Astrocyte (in vitro differentiated cells and primary cell): ENCODE measurements at regions not wholly inside any gene's neighbourhood (a gene's known extent, or its start where the extent isn't known, plus 50 kb on each side); places are given as distances from the start of the nearest gene placed in this dataset.

Source experiments
- DNase-seq: peaks from one replicate; pipeline ENCODE4 v3.0.0-alpha.2; 2010; ENCODE audit warnings: low read depth
- FAIRE-seq: peaks from 2 replicates; lab custom pipeline; 2011; peaks lifted over from hg19 to GRCh38; lab: Jason Lieb, UNC
- H2AFZ ChIP-seq: 2 replicates; pipeline ENCODE4 v1.6.0; 2012; ENCODE audit warnings: low read depth, low read length, inconsistent platforms
- H3K27ac ChIP-seq: 2 replicates; pipeline ENCODE4 v1.5.1; 2011; ENCODE audit warnings: low read depth, low read length, inconsistent platforms
- H3K27me3 ChIP-seq: 2 replicates; pipeline ENCODE4 v1.6.0; 2011; ENCODE audit warnings: low read length, inconsistent platforms; ENCODE audit not compliant: insufficient read depth
- H3K36me3 ChIP-seq: 2 replicates; pipeline ENCODE4 v1.5.1; 2011; ENCODE audit warnings: low read length, inconsistent platforms; ENCODE audit not compliant: insufficient read depth
- H3K4me1 ChIP-seq: 2 replicates; pipeline ENCODE4 v1.5.1; 2011; ENCODE audit warnings: low read length, inconsistent platforms; ENCODE audit not compliant: insufficient read depth
- H3K4me2 ChIP-seq: 2 replicates; pipeline ENCODE4 v1.6.0; 2012; ENCODE audit warnings: low read length, inconsistent platforms
- H3K4me3 ChIP-seq: 2 replicates; pipeline ENCODE4 v1.5.1; 2011; ENCODE audit warnings: low read depth, mild to moderate bottlenecking, low read length, inconsistent platforms; ENCODE audit not compliant: insufficient read depth
- H3K79me2 ChIP-seq: 2 replicates; pipeline ENCODE4 v1.6.0; 2012; ENCODE audit warnings: mild to moderate bottlenecking, low read length, inconsistent platforms; ENCODE audit not compliant: insufficient read depth
- H3K9ac ChIP-seq: 2 replicates; pipeline ENCODE4 v1.6.0; 2012; ENCODE audit warnings: mild to moderate bottlenecking, low read length, inconsistent platforms
- H3K9me3 ChIP-seq: 2 replicates; pipeline ENCODE4 v1.5.1; 2012; ENCODE audit warnings: low read depth, mild to moderate bottlenecking, low read length, inconsistent platforms; ENCODE audit not compliant: insufficient read depth
- H4K20me1 ChIP-seq: 2 replicates; pipeline ENCODE4 v1.6.0; 2012; ENCODE audit warnings: low read length, inconsistent platforms; ENCODE audit not compliant: insufficient read depth
- H3K27ac Mint-ChIP-seq: one replicate; pipeline ENCODE4 v1.8.0; 2021; ENCODE audit warnings: mild to moderate bottlenecking, mixed read lengths; ENCODE audit not compliant: unreplicated experiment
- H3K27me3 Mint-ChIP-seq: one replicate; pipeline ENCODE4 v1.8.0; 2021; ENCODE audit warnings: low read depth, mixed read lengths; ENCODE audit not compliant: unreplicated experiment
- H3K36me3 Mint-ChIP-seq: one replicate; pipeline ENCODE4 v1.8.0; 2021; ENCODE audit warnings: low read depth, mixed read lengths; ENCODE audit not compliant: unreplicated experiment
- H3K4me1 Mint-ChIP-seq: one replicate; pipeline ENCODE4 v1.8.0; 2021; ENCODE audit warnings: low read depth, mixed read lengths; ENCODE audit not compliant: unreplicated experiment
- H3K4me3 Mint-ChIP-seq: one replicate; pipeline ENCODE4 v1.8.0; 2021; ENCODE audit warnings: mild to moderate bottlenecking, moderate library complexity, mixed read lengths; ENCODE audit not compliant: unreplicated experiment
- H3K9me3 Mint-ChIP-seq: one replicate; pipeline ENCODE4 v1.8.0; 2021; ENCODE audit warnings: mild to moderate bottlenecking, mixed read lengths; ENCODE audit not compliant: unreplicated experiment
- CTCF ChIP-seq: IDR thresholded peaks from 2 replicates; pipeline ENCODE4 v1.5.1; 2011; ENCODE audit warnings: low read depth, mild to moderate bottlenecking, inconsistent platforms, low read length, moderate library complexity; ENCODE audit not compliant: insufficient read depth
- EZH2 ChIP-seq: IDR thresholded peaks from 2 replicates; pipeline ENCODE4 v1.6.1; 2012; ENCODE audit warnings: mild to moderate bottlenecking, low read length, inconsistent platforms; ENCODE audit not compliant: insufficient read depth

- no peak overlapping the region for H3K9ac ChIP-seq
- peaks cover 2% of the 10 kb centered on the region for H3K9me3 ChIP-seq
- peaks cover 1% of the 10 kb centered on the region for H3K36me3 Mint-ChIP-seq
- FAIRE-seq (no peak), DNase-seq (no peak)
- no peaks in the 10 kb centered on the region for H4K20me1 ChIP-seq
- no peaks in the 10 kb centered on the region for H3K4me1 ChIP-seq
- H3K36me3 ChIP-seq, result no peaks in the 10 kb centered on the region
- no peak overlapping the region for H3K27ac Mint-ChIP-seq
- TF ChIP-seq EZH2 (no peak), CTCF (no peak)
- H2AFZ ChIP-seq, result no peak overlapping the region
- no peak overlapping the region for H3K4me3 Mint-ChIP-seq
- H3K4me3 ChIP-seq, result no peak overlapping the region
- H3K27me3 ChIP-seq, result no peaks in the 10 kb centered on the region
- H3K4me2 ChIP-seq, result no peak overlapping the region
- no peak overlapping the region for H3K27ac ChIP-seq
- no peaks in the 10 kb centered on the region for H3K4me1 Mint-ChIP-seq
- H3K9me3 Mint-ChIP-seq, result peaks cover 21% of the 10 kb centered on the region
- no peaks in the 10 kb centered on the region for H3K27me3 Mint-ChIP-seq
- H3K79me2 ChIP-seq, result no peaks in the 10 kb centered on the region
Measured at GRCh38 chr5:40165789-40166728, 513.7 kb upstream of the PTGER4 start.

DNA sequence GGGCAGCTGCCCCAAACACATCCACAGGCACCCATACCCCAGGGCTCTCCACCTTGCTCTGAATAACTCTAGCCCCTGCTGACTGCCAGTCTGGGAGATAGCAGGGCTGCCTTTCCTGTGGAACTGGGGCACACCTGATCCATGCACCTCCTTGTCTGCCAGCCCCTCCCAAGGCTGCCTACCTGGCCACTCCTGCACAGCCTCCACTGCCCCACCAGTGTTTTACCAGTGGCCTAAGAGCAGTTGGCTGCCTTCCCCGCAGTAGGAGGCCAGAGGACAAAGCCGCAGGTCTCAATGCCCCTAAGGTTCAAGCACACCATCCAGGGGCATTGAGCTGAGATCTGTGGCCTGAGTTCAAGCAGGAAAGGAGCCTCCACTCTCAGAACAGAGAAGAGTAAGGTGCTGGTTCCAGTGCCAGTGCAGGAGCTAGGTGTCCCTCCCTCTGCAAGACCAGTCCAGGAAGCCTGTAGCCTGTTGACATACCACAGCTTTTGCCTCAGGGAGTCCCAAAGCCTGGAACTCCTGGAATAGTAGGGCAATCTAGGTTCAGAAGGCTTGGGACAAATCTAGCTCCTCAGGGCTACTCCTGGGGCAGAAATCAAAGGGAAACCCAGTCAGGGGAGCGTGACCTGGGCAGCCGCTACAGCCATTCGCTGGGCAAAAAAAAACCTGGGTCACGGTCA, 514.5 kb upstream of the PTGER4 start:
- Histone ChIP-seq H2AFZ (no peak overlapping the region), H3K9me3 (no peaks in the 10 kb centered on the region), H3K4me2 (no peak overlapping the region), H3K27ac (no peak overlapping the region), H3K9ac (no peak overlapping the region), H3K4me1 (no peaks in the 10 kb centered on the region), H3K79me2 (no peaks in the 10 kb centered on the region), H3K4me3 (no peak overlapping the region), H3K36me3 (no peaks in the 10 kb centered on the region), H3K27me3 (no peaks in the 10 kb centered on the region), H4K20me1 (no peaks in the 10 kb centered on the region)
- no peak for FAIRE-seq
- no peak overlapping the region for H3K27ac Mint-ChIP-seq
- peaks cover 18% of the 10 kb centered on the region for H3K9me3 Mint-ChIP-seq
- H3K4me3 Mint-ChIP-seq, result no peak overlapping the region
- no peak for TF ChIP-seq EZH2
- no peak for TF ChIP-seq CTCF
- H3K36me3 Mint-ChIP-seq, result peaks cover 1% of the 10 kb centered on the region
- H3K4me1 Mint-ChIP-seq, result no peaks in the 10 kb centered on the region
- no peak for DNase-seq
- H3K27me3 Mint-ChIP-seq, result no peaks in the 10 kb centered on the region
